HG02852 (cell line): ENCODE measurements at regions not wholly inside any gene's neighbourhood (a gene's known extent, or its start where the extent isn't known, plus 50 kb on each side); places are given as distances from the start of the nearest gene placed in this dataset.

Source experiments
- ATAC-seq: cut with Tn5 transposase; IDR thresholded peaks from one replicate; pipeline ENCODE4 v1.9.1; 2021; ENCODE audit warnings: mild to moderate bottlenecking, moderate library complexity; ENCODE audit not compliant: unreplicated experiment

- peak; percentile 82 for ATAC-seq
Observed at GRCh38 chr18:40738321-40738880, 1216.6 kb upstream of the PIK3C3 start.

- ATAC-seq: no peak
Observed at GRCh38 chr18:40708726-40709125, 1246.3 kb upstream of the PIK3C3 start.

GRCh38 chr18:40707797-40708196 is 1247.2 kb upstream of the PIK3C3 start:
- no peak for ATAC-seq

- no peak for ATAC-seq
Observed at GRCh38 chr18:40698129-40698528, 1256.9 kb upstream of the PIK3C3 start.

- ATAC-seq: no peak
Observed at GRCh38 chr18:40695526-40695925, 1259.5 kb upstream of the PIK3C3 start.

GRCh38 chr18:40692871-40693270 is 1262.2 kb upstream of the PIK3C3 start:
- no peak for ATAC-seq

- ATAC-seq: no peak
Observed at GRCh38 chr18:40690062-40690461, 1265.0 kb upstream of the PIK3C3 start.

- no peak for ATAC-seq
Observed at GRCh38 chr18:40687399-40687798, 1267.6 kb upstream of the PIK3C3 start.

GRCh38 chr18:40686836-40687235 is 1268.2 kb upstream of the PIK3C3 start:
- ATAC-seq: no peak

GRCh38 chr18:40685219-40685618 is 1269.8 kb upstream of the PIK3C3 start:
- no peak for ATAC-seq

- ATAC-seq: no peak
Observed at GRCh38 chr18:40678318-40678717, 1276.7 kb upstream of the PIK3C3 start.

- no peak for ATAC-seq
Observed at GRCh38 chr18:40676668-40677067, 1278.4 kb upstream of the PIK3C3 start.

GRCh38 chr18:40673150-40673549 is 1281.9 kb upstream of the PIK3C3 start:
- ATAC-seq: no peak

- ATAC-seq: no peak
Observed at GRCh38 chr18:40672590-40672989, 1282.4 kb upstream of the PIK3C3 start.

GRCh38 chr18:40670668-40671375 is 1284.2 kb upstream of the PIK3C3 start:
- no peak for ATAC-seq

GRCh38 chr18:40662898-40663437 is 1292.1 kb upstream of the PIK3C3 start:
- no peak for ATAC-seq

GRCh38 chr18:40653682-40654081 is 1301.4 kb upstream of the PIK3C3 start:
- no peak for ATAC-seq

GRCh38 chr18:40652321-40652720 is 1302.7 kb upstream of the PIK3C3 start:
- no peak for ATAC-seq

- ATAC-seq: no peak
Observed at GRCh38 chr18:40651163-40651562, 1303.9 kb upstream of the PIK3C3 start.

GRCh38 chr18:40642692-40643229 is 1312.3 kb upstream of the PIK3C3 start:
- ATAC-seq: no peak

GRCh38 chr18:40631319-40631718 is 1323.7 kb upstream of the PIK3C3 start:
- ATAC-seq: no peak

GRCh38 chr18:40630496-40630895 is 1324.5 kb upstream of the PIK3C3 start:
- no peak for ATAC-seq
